NCI-H524 (cell line): ENCODE measurements at regions not wholly inside any gene's neighbourhood (a gene's known extent, or its start where the extent isn't known, plus 50 kb on each side); places are given as distances from the start of the nearest gene placed in this dataset.
"Not testable (repeated sequence)": the region's sequence is repeated elsewhere in the genome, so short reads cannot be mapped to it uniquely, and the experiment has no call there.

Source experiments
- DNase-seq, 2 experiments: peaks; one replicate each; lab custom pipeline; 2025; lab: John Stamatoyannopoulos, UW

GRCh38 chr22:49014227-49015201 lies 813.2 kb downstream of the BRD1 start:
- DNase-seq, result no peak

GRCh38 chr22:49013707-49014106 lies 814.0 kb downstream of the BRD1 start:
- DNase-seq, result no peak

GRCh38 chr22:49012712-49013395 lies 814.8 kb downstream of the BRD1 start:
- no peak for DNase-seq

- no peak for DNase-seq
Observed at GRCh38 chr22:49011769-49012648, 815.7 kb downstream of the BRD1 start.

- DNase-seq, result no peak
Observed at GRCh38 chr22:49011379-49011768, 816.3 kb downstream of the BRD1 start.

- no peak for DNase-seq
Observed at GRCh38 chr22:49010901-49011300, 816.8 kb downstream of the BRD1 start.

- DNase-seq, result no peak
Observed at GRCh38 chr22:49010070-49010863, 817.4 kb downstream of the BRD1 start.

GRCh38 chr22:49009359-49010063 lies 818.2 kb downstream of the BRD1 start:
- no peak for DNase-seq

- no peak for DNase-seq
Observed at GRCh38 chr22:49008682-49009235, 818.9 kb downstream of the BRD1 start.

GRCh38 chr22:49007013-49007653 lies 820.5 kb downstream of the BRD1 start:
- DNase-seq, result no peak

- no peak for DNase-seq
Observed at GRCh38 chr22:49006207-49007012, 821.3 kb downstream of the BRD1 start.

- DNase-seq, result no peak
Observed at GRCh38 chr22:49005557-49005956, 822.1 kb downstream of the BRD1 start.

- DNase-seq, result no peak
Observed at GRCh38 chr22:49004484-49005399, 822.9 kb downstream of the BRD1 start.

GRCh38 chr22:48997605-48998004 lies 830.1 kb downstream of the BRD1 start:
- DNase-seq, result not testable (repeated sequence)

- DNase-seq, result no peak
Observed at GRCh38 chr22:48993655-48994054, 834.0 kb downstream of the BRD1 start.

GRCh38 chr22:48984639-48985038 lies 843.0 kb downstream of the BRD1 start:
- no peak for DNase-seq

- DNase-seq, result no peak
Observed at GRCh38 chr22:48982321-48982905, 845.3 kb downstream of the BRD1 start.
